ENCODE measurements at regions not wholly inside any gene's neighbourhood (a gene's known extent, or its start where the extent isn't known, plus 50 kb on each side); places are given as distances from the start of the nearest gene placed in this dataset.

DNA sequence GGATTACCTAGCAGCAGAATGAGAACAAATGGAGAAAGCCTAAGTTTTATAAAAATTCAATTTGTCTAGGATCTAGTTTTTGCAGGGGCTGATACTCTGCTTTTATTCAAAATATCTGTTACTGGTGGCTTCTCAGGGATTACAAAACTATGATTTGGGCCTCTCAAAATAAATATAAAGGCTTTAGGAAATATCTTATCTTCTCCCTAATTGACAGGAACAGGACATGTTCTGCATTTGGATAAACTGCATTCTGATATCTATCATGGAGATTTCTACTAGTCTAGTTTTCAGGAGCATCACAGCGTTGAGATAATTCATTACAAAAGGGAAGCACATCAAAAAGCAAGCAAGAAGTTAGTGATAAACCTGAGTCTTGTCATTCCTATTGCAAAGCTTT, 127.1 kb upstream of the ITGA1 start:
- Histone ChIP-seq H3K4me3 (ENCODE audit: insufficient read depth in 1 of 2, low read depth in 1 of 2, low read length in 2 of 2) (no peak overlapping the region), H4K91ac (ENCODE audit: low read length) (no peak overlapping the region), H3K9ac (ENCODE audit: low read length) (no peak overlapping the region), H3K4me1 (ENCODE audit: control insufficient read depth, insufficient read depth, low read depth, low read length) (no peaks in the 10 kb centered on the region), H3K36me3 (ENCODE audit: control insufficient read depth in 1 of 2, insufficient read depth in 2 of 2, low read depth in 1 of 2, low read length in 2 of 2) (no peaks in the 10 kb centered on the region), H2AFZ (ENCODE audit: low read depth, low read length) (no peak overlapping the region), H3K79me1 (replicated peaks; ENCODE audit: low read length, poor library complexity, severe bottlenecking) (no peaks in the 10 kb centered on the region), H3K27ac (ENCODE audit: low read length, poor library complexity, severe bottlenecking) (no peak overlapping the region), H3K27me3 (ENCODE audit: control insufficient read depth in 1 of 2, insufficient read depth in 1 of 2, low read length in 2 of 2) (no peaks in the 10 kb centered on the region), H3K18ac (ENCODE audit: low read depth in 1 of 2, low read length in 2 of 2) (no peak overlapping the region), H2BK5ac (ENCODE audit: low read depth, low read length, poor library complexity, severe bottlenecking) (no peak overlapping the region), H2BK120ac (ENCODE audit: low read depth, low read length) (no peak overlapping the region), H3K14ac (ENCODE audit: low read length in 2 of 2) (no peak overlapping the region), H4K8ac (ENCODE audit: low read length) (no peak overlapping the region), H3K4me2 (ENCODE audit: low read length, poor library complexity, severe bottlenecking) (no peak overlapping the region), H3K4ac (ENCODE audit: low read depth in 1 of 2, low read length in 2 of 2) (no peak overlapping the region), H3K23ac (ENCODE audit: low read length in 2 of 2) (no peak overlapping the region), H3K9me3 (ENCODE audit: control insufficient read depth, low read length) (no peaks in the 10 kb centered on the region), H2AK5ac (ENCODE audit: low read length, severe bottlenecking) (no peak overlapping the region), H2BK12ac (ENCODE audit: low read length in 2 of 2) (no peak overlapping the region), H2BK15ac (ENCODE audit: low read depth, poor library complexity, severe bottlenecking) (no peak overlapping the region)
- WGBS: 60% methylated on average over 1 of the region's 1 CpG
- no peak for DNase-seq

DNA sequence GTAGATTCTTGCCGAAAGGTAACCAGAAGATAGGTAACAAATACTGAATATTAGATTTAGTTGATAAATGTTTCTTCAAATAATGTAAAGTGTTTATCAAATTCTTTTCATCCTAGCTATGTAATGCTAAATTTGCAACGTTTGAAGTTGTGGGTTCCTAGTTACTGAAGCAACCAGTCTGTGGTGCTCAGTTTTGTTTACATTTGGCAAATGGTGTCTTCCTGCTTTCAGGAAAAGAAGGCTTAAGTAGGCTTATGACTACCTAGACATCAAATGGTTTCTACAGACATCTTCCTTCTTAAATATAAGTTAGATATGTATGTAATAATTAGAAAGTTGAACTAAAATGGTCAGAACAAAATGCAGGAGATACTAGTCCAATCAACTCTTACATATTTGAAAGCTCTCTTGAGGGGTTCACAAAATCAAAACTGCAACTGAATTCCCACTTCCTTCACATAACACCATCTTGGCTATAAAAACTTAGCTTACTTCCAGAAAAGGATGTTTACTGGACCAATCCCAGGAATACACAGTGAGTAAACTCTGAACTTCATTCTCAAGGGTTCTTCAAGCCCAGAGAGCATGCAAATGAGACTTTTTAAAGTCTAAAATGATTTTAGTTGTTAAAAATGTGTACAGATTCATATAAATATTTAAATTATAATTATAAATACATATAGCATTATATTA, 125.7 kb upstream of the ITGA1 start:
- Histone ChIP-seq H2AFZ (ENCODE audit: low read depth, low read length) (no peak overlapping the region), H3K79me1 (replicated peaks; ENCODE audit: low read length, poor library complexity, severe bottlenecking) (no peaks in the 10 kb centered on the region), H3K4me2 (ENCODE audit: low read length, poor library complexity, severe bottlenecking) (no peak overlapping the region), H4K8ac (ENCODE audit: low read length) (no peak overlapping the region), H3K4me3 (ENCODE audit: insufficient read depth in 1 of 2, low read depth in 1 of 2, low read length in 2 of 2) (no peak overlapping the region), H2BK15ac (ENCODE audit: low read depth, poor library complexity, severe bottlenecking) (no peak overlapping the region), H3K4me1 (ENCODE audit: control insufficient read depth, insufficient read depth, low read depth, low read length) (no peaks in the 10 kb centered on the region), H3K14ac (ENCODE audit: low read length in 2 of 2) (no peak overlapping the region), H3K9me3 (ENCODE audit: control insufficient read depth, low read length) (no peaks in the 10 kb centered on the region), H2BK5ac (ENCODE audit: low read depth, low read length, poor library complexity, severe bottlenecking) (no peak overlapping the region), H2BK120ac (ENCODE audit: low read depth, low read length) (no peak overlapping the region), H2BK12ac (ENCODE audit: low read length in 2 of 2) (no peak overlapping the region), H3K27ac (ENCODE audit: low read length, poor library complexity, severe bottlenecking) (no peak overlapping the region), H3K9ac (ENCODE audit: low read length) (no peak overlapping the region), H3K23ac (ENCODE audit: low read length in 2 of 2) (no peak overlapping the region), H3K36me3 (ENCODE audit: control insufficient read depth in 1 of 2, insufficient read depth in 2 of 2, low read depth in 1 of 2, low read length in 2 of 2) (no peaks in the 10 kb centered on the region), H4K91ac (ENCODE audit: low read length) (no peak overlapping the region), H3K18ac (ENCODE audit: low read depth in 1 of 2, low read length in 2 of 2) (no peak overlapping the region), H2AK5ac (ENCODE audit: low read length, severe bottlenecking) (no peak overlapping the region), H3K4ac (ENCODE audit: low read depth in 1 of 2, low read length in 2 of 2) (no peak overlapping the region), H3K27me3 (ENCODE audit: control insufficient read depth in 1 of 2, insufficient read depth in 1 of 2, low read length in 2 of 2) (no peaks in the 10 kb centered on the region)
- 50% methylated on average over 2 of the region's 2 CpGs for WGBS
- DNase-seq: peak; percentile 58

DNA sequence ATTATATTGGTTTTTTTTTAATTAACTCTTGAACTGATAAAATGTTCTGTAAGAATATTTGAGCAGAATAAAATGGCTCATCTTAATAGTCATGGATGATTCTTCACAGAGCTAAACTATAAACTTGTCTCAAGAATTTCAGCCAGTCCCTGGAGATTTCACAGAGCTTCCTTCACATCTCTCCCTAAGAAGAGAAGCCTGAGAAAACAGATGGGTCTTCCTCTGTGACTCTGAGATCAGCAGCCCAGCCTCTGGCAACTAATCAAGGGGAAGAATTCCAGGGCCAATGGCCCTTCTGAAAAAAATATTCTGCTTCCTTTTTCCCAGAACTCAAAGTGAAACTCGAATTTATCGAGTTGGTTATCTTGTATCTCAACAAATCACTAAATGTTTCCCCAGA, 122.2 kb upstream of the ITGA1 start:
- H2BK5ac ChIP-seq (ENCODE audit: low read depth, low read length, poor library complexity, severe bottlenecking): no peak overlapping the region
- peak overlapping the region in 1 of 2 experiments; percentile 58 for H3K4me3 ChIP-seq (ENCODE audit: insufficient read depth in 1 of 2, low read depth in 1 of 2, low read length in 2 of 2)
- no CpG with 5 or more reads among the region's 2 CpGs for WGBS
- H3K14ac ChIP-seq (ENCODE audit: low read length in 2 of 2): no peak overlapping the region
- no peaks in the 10 kb centered on the region for H3K27me3 ChIP-seq (ENCODE audit: control insufficient read depth in 1 of 2, insufficient read depth in 1 of 2, low read length in 2 of 2)
- H3K18ac ChIP-seq (ENCODE audit: low read depth in 1 of 2, low read length in 2 of 2): no peak overlapping the region
- no peak overlapping the region for H3K4ac ChIP-seq (ENCODE audit: low read depth in 1 of 2, low read length in 2 of 2)
- H4K91ac ChIP-seq (ENCODE audit: low read length): no peak overlapping the region
- H2AK5ac ChIP-seq (ENCODE audit: low read length, severe bottlenecking): no peak overlapping the region
- H4K8ac ChIP-seq (ENCODE audit: low read length): no peak overlapping the region
- DNase-seq: peak; percentile 66
- peak overlapping the region; percentile 68 for H3K9ac ChIP-seq (ENCODE audit: low read length)
- H3K4me2 ChIP-seq (ENCODE audit: low read length, poor library complexity, severe bottlenecking): no peak overlapping the region
- no peak overlapping the region for H3K23ac ChIP-seq (ENCODE audit: low read length in 2 of 2)
- H3K36me3 ChIP-seq (ENCODE audit: control insufficient read depth in 1 of 2, insufficient read depth in 2 of 2, low read depth in 1 of 2, low read length in 2 of 2): no peaks in the 10 kb centered on the region
- no peak overlapping the region for H2AFZ ChIP-seq (ENCODE audit: low read depth, low read length)
- H2BK15ac ChIP-seq (ENCODE audit: low read depth, poor library complexity, severe bottlenecking): no peak overlapping the region
- H3K79me1 ChIP-seq (replicated peaks; ENCODE audit: low read length, poor library complexity, severe bottlenecking): no peaks in the 10 kb centered on the region
- no peak overlapping the region for H2BK12ac ChIP-seq (ENCODE audit: low read length in 2 of 2)
- no peaks in the 10 kb centered on the region for H3K9me3 ChIP-seq (ENCODE audit: control insufficient read depth, low read length)
- no peak overlapping the region for H2BK120ac ChIP-seq (ENCODE audit: low read depth, low read length)
- H3K4me1 ChIP-seq (ENCODE audit: control insufficient read depth, insufficient read depth, low read depth, low read length): no peaks in the 10 kb centered on the region
- no peak overlapping the region for H3K27ac ChIP-seq (ENCODE audit: low read length, poor library complexity, severe bottlenecking)

GRCh38 chr5:52668139-52668538, 119.6 kb upstream of the ITGA1 start:
- Histone ChIP-seq H2AK5ac (ENCODE audit: low read length, severe bottlenecking) (no peak overlapping the region), H2BK120ac (ENCODE audit: low read depth, low read length) (no peak overlapping the region), H3K23ac (ENCODE audit: low read length in 2 of 2) (no peak overlapping the region), H3K27ac (ENCODE audit: low read length, poor library complexity, severe bottlenecking) (no peak overlapping the region), H3K18ac (ENCODE audit: low read depth in 1 of 2, low read length in 2 of 2) (no peak overlapping the region), H3K9ac (ENCODE audit: low read length) (no peak overlapping the region), H3K27me3 (ENCODE audit: control insufficient read depth in 1 of 2, insufficient read depth in 1 of 2, low read length in 2 of 2) (no peaks in the 10 kb centered on the region), H2BK12ac (ENCODE audit: low read length in 2 of 2) (no peak overlapping the region), H3K14ac (ENCODE audit: low read length in 2 of 2) (no peak overlapping the region), H3K4me1 (ENCODE audit: control insufficient read depth, insufficient read depth, low read depth, low read length) (no peaks in the 10 kb centered on the region), H2AFZ (ENCODE audit: low read depth, low read length) (no peak overlapping the region), H3K4me3 (ENCODE audit: insufficient read depth in 1 of 2, low read depth in 1 of 2, low read length in 2 of 2) (no peak overlapping the region), H3K4ac (ENCODE audit: low read depth in 1 of 2, low read length in 2 of 2) (no peak overlapping the region), H3K9me3 (ENCODE audit: control insufficient read depth, low read length) (no peaks in the 10 kb centered on the region), H3K79me1 (replicated peaks; ENCODE audit: low read length, poor library complexity, severe bottlenecking) (no peaks in the 10 kb centered on the region), H2BK15ac (ENCODE audit: low read depth, poor library complexity, severe bottlenecking) (no peak overlapping the region), H4K8ac (ENCODE audit: low read length) (no peak overlapping the region), H2BK5ac (ENCODE audit: low read depth, low read length, poor library complexity, severe bottlenecking) (no peak overlapping the region), H4K91ac (ENCODE audit: low read length) (no peak overlapping the region), H3K4me2 (ENCODE audit: low read length, poor library complexity, severe bottlenecking) (no peak overlapping the region), H3K36me3 (ENCODE audit: control insufficient read depth in 1 of 2, insufficient read depth in 2 of 2, low read depth in 1 of 2, low read length in 2 of 2) (no peaks in the 10 kb centered on the region)
- WGBS: 97% methylated on average over 3 of the region's 3 CpGs
- DNase-seq: no peak
